Activated CD4-positive, alpha-beta T cell treated with anti-CD3 and anti-CD28 coated beads for 36 hours (primary cell): ENCODE measurements at regions not wholly inside any gene's neighbourhood (a gene's known extent, or its start where the extent isn't known, plus 50 kb on each side); places are given as distances from the start of the nearest gene placed in this dataset.

ENCODE experiments used
- ATAC-seq: fragments of 200-7000 bp; cut with Tn5 transposase; one replicate; pipeline ENCODE4 v1.10.0; 2021; ENCODE audit warnings: mild to moderate bottlenecking, moderate library complexity
- CTCF ChIA-PET: fragments of 350-600 bp; sonication (Branson Sonifier 250); formaldehyde crosslinking; loops from one replicate; lab custom pipeline; 2021; ENCODE audit warnings: antibody characterized with exemption; lab: Charles Lee
- POLR2A ChIA-PET: fragments of 350-600 bp; sonication (Branson Sonifier 250); formaldehyde crosslinking; loops from one replicate; lab custom pipeline; 2021; ENCODE audit warnings: antibody characterized with exemption, inconsistent platforms; lab: Charles Lee
- DNase-seq: peaks from one replicate; pipeline ENCODE4 v3.0.0-alpha.2; 2020
- H3K27ac Mint-ChIP-seq: one replicate; pipeline ENCODE4 v1.8.0; 2021; ENCODE audit warnings: mixed read lengths
- H3K27me3 Mint-ChIP-seq: one replicate; pipeline ENCODE4 v1.8.0; 2021; ENCODE audit warnings: mixed read lengths
- H3K36me3 Mint-ChIP-seq: one replicate; pipeline ENCODE4 v1.8.0; 2021; ENCODE audit warnings: low read depth, mixed read lengths
- H3K4me1 Mint-ChIP-seq: one replicate; pipeline ENCODE4 v1.8.0; 2021; ENCODE audit warnings: mixed read lengths
- H3K4me3 Mint-ChIP-seq: one replicate; pipeline ENCODE4 v1.8.0; 2021; ENCODE audit warnings: mild to moderate bottlenecking, moderate library complexity, mixed read lengths
- H3K9me3 Mint-ChIP-seq: one replicate; pipeline ENCODE4 v1.8.0; 2021; ENCODE audit warnings: low read depth, mixed read lengths
- intact Hi-C, 2 experiments: fragments of 100-400 bp; cut with DNase I in 1 of 2; cut with micrococcal nuclease in 1 of 2; formaldehyde crosslinking; loops; one replicate each; pipeline versions ENCODE4 v1.14.2 to v1.15.1; 2022 to 2024; cut with DNase I, micrococcal nuclease

DNA sequence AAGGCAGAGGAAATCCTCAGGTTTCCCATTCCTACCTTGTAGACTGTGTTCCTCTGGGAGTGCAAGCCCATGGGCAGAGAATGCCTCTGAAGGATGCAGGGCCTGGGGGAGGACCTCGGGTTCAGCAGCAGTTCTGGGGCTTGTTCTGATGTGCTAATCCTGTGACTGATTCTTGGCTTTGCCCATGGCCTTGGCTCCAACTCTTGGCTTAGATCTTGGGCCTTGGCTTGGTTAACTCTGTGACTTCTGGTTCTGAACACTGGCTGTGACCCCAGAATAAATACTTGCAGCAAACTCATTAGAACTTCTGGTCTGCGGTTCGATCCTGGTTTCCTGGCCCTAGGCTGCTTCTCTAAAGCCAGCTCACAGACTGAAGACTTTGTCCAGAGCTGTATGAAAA, 366.9 kb upstream of the ZEB2 start:
- Mint-ChIP-seq H3K9me3 (no peaks in the 10 kb centered on the region), H3K36me3 (no peaks in the 10 kb centered on the region), H3K27me3 (no peaks in the 10 kb centered on the region), H3K4me1 (no peaks in the 10 kb centered on the region), H3K27ac (no peak overlapping the region), H3K4me3 (no peak overlapping the region)
- DNase-seq (no peak), ATAC-seq (no peak)
- CTCF ChIA-PET, result no interaction called here
- intact Hi-C loops, result no loop called here
- POLR2A ChIA-PET, result no interaction called here

DNA sequence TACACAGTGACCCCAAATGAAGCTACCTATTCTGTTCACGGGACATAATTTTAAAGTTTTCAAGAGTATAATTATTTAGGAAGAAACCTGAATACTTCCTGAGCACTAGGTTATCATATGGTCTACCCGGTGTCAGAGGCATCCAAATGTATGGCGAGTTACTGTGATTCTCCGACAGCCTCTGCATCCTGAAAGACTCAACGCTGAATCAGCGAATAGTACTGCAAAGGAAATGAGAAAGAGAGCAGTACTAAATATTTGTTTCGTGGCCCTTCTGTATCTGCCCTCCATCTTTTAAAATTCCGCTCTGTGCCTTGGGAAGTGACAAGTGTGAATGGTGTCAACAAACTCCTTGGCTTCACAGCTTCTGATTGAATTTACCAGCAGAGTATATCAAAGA, 358.0 kb upstream of the ZEB2 start:
- H3K4me3 Mint-ChIP-seq, result no peak overlapping the region
- CTCF ChIA-PET, result no interaction called here
- H3K36me3 Mint-ChIP-seq, result no peaks in the 10 kb centered on the region
- no peak for ATAC-seq
- intact Hi-C loops, result no loop called here
- H3K27me3 Mint-ChIP-seq, result no peaks in the 10 kb centered on the region
- no peak overlapping the region for H3K27ac Mint-ChIP-seq
- no peaks in the 10 kb centered on the region for H3K9me3 Mint-ChIP-seq
- no peaks in the 10 kb centered on the region for H3K4me1 Mint-ChIP-seq
- no peak for DNase-seq
- POLR2A ChIA-PET, result no interaction called here

DNA sequence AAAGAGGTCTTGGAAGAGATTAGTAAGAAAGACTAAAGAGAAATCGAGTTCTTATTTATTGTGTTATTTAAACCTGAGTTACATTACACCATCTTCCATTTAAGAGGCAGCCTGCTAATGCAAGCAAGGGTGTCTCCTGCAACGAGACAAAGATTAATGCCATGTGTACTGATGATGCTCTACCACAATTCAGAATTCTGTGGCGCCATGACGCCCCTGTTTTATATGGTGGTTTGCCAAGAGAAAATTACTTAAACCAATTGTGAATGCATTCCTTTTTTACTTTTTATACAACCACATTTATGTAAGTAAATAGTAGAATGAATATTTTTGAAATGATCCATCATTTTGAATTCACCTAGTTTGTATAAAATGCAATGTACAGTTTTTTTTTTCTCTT, 356.1 kb upstream of the ZEB2 start:
- ATAC-seq, result no peak
- H3K27me3 Mint-ChIP-seq, result no peaks in the 10 kb centered on the region
- H3K9me3 Mint-ChIP-seq, result no peaks in the 10 kb centered on the region
- no peak for DNase-seq
- H3K36me3 Mint-ChIP-seq, result no peaks in the 10 kb centered on the region
- CTCF ChIA-PET, result no interaction called here
- POLR2A ChIA-PET, result no interaction called here
- no peaks in the 10 kb centered on the region for H3K4me1 Mint-ChIP-seq
- no peak overlapping the region for H3K27ac Mint-ChIP-seq
- intact Hi-C loops, result no loop called here
- H3K4me3 Mint-ChIP-seq, result no peak overlapping the region

DNA sequence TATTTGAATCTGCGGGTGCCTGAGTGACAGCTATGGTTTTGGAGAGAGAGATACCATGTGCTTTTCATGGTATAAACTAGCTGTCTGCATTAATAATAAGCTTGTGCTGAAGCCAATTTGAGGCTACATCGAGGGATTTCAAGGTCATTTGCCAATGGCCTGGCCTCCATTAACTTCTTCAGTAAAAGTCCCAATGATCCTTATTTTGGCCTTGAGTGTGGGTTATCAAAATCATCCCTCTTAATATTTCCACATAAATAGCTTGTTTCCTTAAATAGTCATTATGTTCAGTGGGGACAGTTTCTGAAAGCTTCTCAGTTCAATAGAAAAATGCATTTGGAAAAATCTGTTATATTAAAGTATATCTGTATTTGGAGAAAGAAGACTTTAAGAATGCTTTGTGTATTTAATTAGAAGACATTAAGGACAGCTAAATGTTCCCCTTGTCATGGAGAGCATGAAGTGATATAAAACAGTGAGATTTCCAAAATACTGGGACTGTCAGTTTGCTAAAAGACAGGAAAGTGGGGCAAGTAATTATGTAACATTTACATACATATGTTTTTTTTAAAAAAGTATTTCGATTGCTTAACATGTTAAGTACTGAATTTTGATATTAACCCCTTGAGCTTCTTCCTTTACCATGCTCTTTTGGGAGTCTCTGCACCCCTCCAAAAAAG, 355.5 kb upstream of the ZEB2 start:
- Mint-ChIP-seq H3K27me3 (no peaks in the 10 kb centered on the region), H3K4me3 (no peak overlapping the region), H3K36me3 (no peaks in the 10 kb centered on the region), H3K27ac (no peak overlapping the region), H3K9me3 (no peaks in the 10 kb centered on the region), H3K4me1 (no peaks in the 10 kb centered on the region)
- ChIA-PET POLR2A (no interaction called here), CTCF (interaction anchor here (0.5 kb wide), 1 partner anchor 751 kb away, joined by 5 read pairs; no protein-coding TSS in a partner anchor)
- no peak for DNase-seq
- intact Hi-C loops, result no loop called here
- no peak for ATAC-seq

DNA sequence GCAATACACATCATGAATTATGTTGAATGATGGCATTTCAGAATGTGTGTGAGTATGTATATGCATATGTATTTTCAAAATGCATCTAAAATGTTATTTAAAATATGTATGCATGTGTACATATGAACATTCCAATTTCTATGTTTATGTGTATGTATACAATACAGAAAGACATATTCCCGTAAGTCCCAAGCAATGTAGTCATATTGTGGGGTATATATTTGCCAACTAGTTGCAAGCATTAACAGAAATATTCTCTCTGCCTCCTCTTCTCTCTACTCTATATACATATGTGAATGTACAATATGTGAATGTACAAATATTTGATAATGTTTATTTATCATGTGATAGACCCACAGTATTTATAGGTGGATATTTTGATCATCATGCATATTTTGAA, 345.8 kb upstream of the ZEB2 start:
- no peak overlapping the region for H3K4me3 Mint-ChIP-seq
- intact Hi-C loops, result no loop called here
- ChIA-PET CTCF (no interaction called here), POLR2A (no interaction called here)
- H3K27me3 Mint-ChIP-seq, result no peaks in the 10 kb centered on the region
- ATAC-seq (no peak), DNase-seq (no peak)
- H3K9me3 Mint-ChIP-seq, result no peaks in the 10 kb centered on the region
- H3K4me1 Mint-ChIP-seq, result no peaks in the 10 kb centered on the region
- no peaks in the 10 kb centered on the region for H3K36me3 Mint-ChIP-seq
- no peak overlapping the region for H3K27ac Mint-ChIP-seq

DNA sequence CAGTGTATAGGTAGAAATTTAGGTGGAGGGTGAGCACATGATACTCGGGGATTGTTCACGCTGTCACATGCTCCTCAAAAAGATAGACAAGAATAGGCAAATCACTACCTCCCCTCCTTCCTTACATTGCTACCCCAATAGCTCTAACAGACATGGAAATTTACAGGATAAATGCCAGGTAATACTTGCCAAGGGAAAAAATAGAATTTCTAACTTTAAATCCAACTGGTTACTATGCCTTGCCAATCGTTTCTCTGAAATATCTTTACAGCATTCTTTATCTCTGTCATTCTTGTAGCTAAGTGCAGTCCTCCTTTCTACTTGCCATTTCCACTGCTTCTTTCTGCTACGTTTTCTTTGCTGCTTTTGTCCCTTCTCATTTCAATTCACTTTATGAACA, 339.8 kb upstream of the ZEB2 start:
- ATAC-seq, result no peak

DNA sequence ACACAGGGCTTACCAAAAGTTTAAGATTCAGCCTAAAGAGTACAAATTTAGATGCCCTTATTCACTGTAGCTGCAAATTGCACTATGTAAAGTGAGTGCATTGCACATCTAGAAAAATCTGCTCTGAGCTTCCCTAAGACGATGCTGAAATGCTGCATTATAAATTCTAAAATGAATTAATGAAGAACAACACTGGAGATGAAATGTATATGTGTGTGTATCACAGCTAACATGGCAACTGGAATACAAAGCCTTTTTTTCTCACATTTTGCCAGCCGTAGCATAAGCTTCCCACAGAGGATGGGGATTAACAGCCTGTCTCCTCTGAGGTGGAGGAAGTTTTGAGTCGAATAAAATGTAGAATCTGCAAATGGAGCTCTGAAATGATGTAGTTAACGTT, 338.3 kb upstream of the ZEB2 start:
- H3K36me3 Mint-ChIP-seq, result no peaks in the 10 kb centered on the region
- H3K27ac Mint-ChIP-seq, result no peak overlapping the region
- no peaks in the 10 kb centered on the region for H3K4me1 Mint-ChIP-seq
- ATAC-seq (no peak), DNase-seq (no peak)
- H3K27me3 Mint-ChIP-seq, result no peaks in the 10 kb centered on the region
- CTCF ChIA-PET, result no interaction called here
- intact Hi-C loops, result no loop called here
- POLR2A ChIA-PET, result no interaction called here
- H3K4me3 Mint-ChIP-seq, result no peak overlapping the region
- peaks cover 1% of the 10 kb centered on the region for H3K9me3 Mint-ChIP-seq

More for the DNA sequence above, 339.8 kb upstream of the ZEB2 start:
- ChIA-PET POLR2A (no interaction called here), CTCF (no interaction called here)
- DNase-seq, result no peak
- Mint-ChIP-seq H3K27me3 (no peaks in the 10 kb centered on the region), H3K27ac (no peak overlapping the region), H3K4me3 (no peak overlapping the region), H3K36me3 (no peaks in the 10 kb centered on the region), H3K9me3 (no peaks in the 10 kb centered on the region), H3K4me1 (no peaks in the 10 kb centered on the region)
- intact Hi-C loops, result no loop called here

DNA sequence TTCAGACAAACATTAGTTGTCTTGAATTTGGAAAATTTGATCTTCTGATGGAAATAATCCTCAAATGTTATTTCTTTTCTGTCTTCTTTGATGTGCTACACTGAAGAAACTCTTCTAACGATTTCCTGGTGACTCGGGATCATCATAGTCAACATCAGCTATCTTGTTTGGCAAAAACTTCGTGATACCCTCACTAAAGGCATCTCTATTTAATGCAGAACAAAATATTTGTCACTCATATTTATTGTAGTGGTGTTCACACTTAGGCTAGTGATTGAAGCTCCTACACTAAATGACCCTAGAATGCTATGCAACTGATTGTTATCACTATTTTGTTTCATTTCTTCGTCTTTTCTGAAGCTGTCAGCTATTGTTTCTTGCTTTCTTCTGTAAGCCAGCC, 334.7 kb upstream of the ZEB2 start:
- peaks cover 1% of the 10 kb centered on the region for H3K9me3 Mint-ChIP-seq
- no peak overlapping the region for H3K4me3 Mint-ChIP-seq
- intact Hi-C loops, result no loop called here
- ATAC-seq (no peak), DNase-seq (no peak)
- no peaks in the 10 kb centered on the region for H3K4me1 Mint-ChIP-seq
- ChIA-PET CTCF (interaction anchor here (0.6 kb wide), 1 partner anchor 404 kb away, joined by 3 read pairs; no protein-coding TSS in a partner anchor), POLR2A (no interaction called here)
- H3K36me3 Mint-ChIP-seq, result no peaks in the 10 kb centered on the region
- H3K27ac Mint-ChIP-seq, result no peak overlapping the region
- no peaks in the 10 kb centered on the region for H3K27me3 Mint-ChIP-seq

DNA sequence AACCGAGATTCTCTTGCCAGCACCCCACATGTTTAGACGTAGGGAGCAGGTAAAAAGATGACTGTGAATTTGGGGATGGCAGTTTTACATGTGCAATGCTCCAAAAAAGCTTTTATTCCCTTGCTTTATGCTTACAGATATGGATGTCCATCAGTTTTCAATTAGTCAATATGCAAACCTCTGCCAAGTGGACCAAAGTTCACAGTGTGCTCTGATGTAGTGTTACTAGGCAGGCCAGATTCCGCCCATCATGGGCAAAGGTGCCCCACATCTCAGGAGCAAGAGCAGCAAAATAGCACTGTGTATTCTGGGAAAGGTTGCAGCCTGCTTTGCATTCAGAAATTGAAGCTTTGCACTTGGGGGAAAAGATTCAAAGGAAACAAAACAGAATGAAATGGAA, 329.7 kb upstream of the ZEB2 start:
- no peaks in the 10 kb centered on the region for H3K36me3 Mint-ChIP-seq
- peaks cover 1% of the 10 kb centered on the region for H3K9me3 Mint-ChIP-seq
- no peaks in the 10 kb centered on the region for H3K27me3 Mint-ChIP-seq
- POLR2A ChIA-PET, result no interaction called here
- DNase-seq (no peak), ATAC-seq (no peak)
- no peak overlapping the region for H3K27ac Mint-ChIP-seq
- CTCF ChIA-PET, result no interaction called here
- intact Hi-C loops, result no loop called here
- no peak overlapping the region for H3K4me3 Mint-ChIP-seq
- no peaks in the 10 kb centered on the region for H3K4me1 Mint-ChIP-seq

DNA sequence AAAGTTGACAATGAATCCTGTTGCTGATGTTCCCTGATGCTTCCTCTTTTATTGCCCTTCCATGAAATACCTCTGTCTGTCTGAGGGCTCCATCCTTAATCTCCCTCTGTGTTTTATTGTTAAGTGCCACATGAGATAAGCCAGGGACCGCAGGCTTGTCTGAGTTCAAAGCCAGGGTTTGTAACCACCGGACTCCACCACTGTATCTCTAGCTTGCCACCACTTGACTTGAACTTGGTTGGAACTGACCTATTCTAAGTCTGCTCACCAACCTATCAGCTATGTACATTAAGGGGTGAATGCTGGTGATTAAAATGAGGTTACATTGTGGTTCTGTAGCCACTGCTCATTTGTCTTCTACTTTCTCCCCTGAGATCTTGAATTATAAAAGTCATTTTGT, 328.5 kb upstream of the ZEB2 start:
- ChIA-PET POLR2A (no interaction called here), CTCF (no interaction called here)
- Mint-ChIP-seq H3K27me3 (no peaks in the 10 kb centered on the region), H3K4me1 (no peaks in the 10 kb centered on the region), H3K4me3 (no peak overlapping the region), H3K9me3 (no peaks in the 10 kb centered on the region), H3K36me3 (no peaks in the 10 kb centered on the region), H3K27ac (no peak overlapping the region)
- intact Hi-C loops, result no loop called here
- ATAC-seq (no peak), DNase-seq (no peak)

DNA sequence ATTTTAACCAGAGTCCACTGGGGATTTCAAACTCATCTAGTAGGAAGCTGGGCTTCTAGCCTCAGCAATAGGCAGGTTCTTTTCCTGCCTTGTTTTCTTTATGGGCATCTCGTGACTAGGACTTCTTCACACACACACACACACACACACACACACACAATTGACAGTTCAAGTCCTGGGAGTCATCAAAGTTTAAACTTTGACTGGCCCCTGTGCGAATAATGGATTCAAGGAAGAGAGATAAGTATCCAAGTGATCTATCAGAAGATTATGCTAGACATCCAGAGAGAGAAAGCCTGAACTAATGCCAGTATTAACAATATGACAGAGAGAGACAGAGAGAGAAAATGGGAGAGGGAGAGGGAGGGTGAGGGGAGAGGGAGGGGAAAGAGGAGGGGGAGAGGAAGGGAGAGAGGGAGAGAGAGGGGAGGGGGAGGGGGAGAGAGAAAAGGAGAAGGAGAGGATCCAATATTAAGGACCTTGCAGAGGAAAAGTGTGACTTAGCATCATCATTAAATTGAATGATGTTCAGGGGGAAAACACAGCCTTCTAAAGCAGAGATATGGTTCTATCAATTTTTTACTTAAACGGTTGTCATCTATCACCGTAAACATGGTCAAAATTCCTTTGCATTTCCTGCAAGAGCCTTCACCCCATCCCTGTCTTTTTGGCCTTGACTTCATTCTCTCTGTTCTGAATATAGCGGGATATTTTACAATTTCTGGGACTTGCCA, 327.6 kb upstream of the ZEB2 start:
- Mint-ChIP-seq H3K9me3 (no peaks in the 10 kb centered on the region), H3K36me3 (no peaks in the 10 kb centered on the region), H3K27me3 (no peaks in the 10 kb centered on the region), H3K4me3 (no peak overlapping the region), H3K27ac (no peak overlapping the region), H3K4me1 (no peaks in the 10 kb centered on the region)
- intact Hi-C loops, result no loop called here
- ChIA-PET CTCF (no interaction called here), POLR2A (no interaction called here)
- no peak for ATAC-seq
- DNase-seq, result no peak

DNA sequence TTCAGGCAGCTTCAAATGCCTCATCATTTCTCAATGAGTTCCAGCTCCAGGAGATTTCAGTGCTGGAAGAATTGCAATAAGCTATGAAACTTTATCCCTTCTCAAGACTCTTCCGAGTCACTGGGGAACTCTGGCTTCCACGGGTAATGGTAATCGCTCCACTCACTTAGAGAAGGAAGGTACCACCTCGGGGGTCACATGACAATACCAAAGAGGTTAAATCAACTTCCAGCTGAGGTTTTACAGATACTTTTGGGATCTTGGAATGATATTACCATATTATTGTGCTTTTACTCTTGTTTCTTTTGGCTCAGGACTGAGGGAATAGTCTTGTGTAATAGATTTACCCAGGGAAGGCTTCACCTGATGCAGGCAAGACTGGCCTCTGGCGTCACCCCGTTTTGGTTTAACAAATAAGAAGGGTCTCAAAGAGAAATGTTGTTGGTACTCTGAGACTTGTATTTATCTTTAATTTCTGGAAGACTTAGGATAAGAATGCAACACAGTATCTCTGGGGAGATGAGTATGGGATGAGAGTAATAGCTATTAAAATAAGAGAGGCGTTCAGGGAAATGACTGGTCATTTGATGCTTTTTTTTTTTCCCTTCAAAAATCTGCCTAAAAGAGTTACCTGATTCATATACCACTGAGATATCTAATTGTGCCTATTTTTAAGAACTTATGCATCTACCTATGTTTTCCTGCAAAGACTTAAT, 316.9 kb upstream of the ZEB2 start:
- no peak for DNase-seq
- ChIA-PET CTCF (interaction anchor here (0.6 kb wide), 1 partner anchor 228 kb away, joined by 4 read pairs; no protein-coding TSS in a partner anchor), POLR2A (no interaction called here)
- H3K27ac Mint-ChIP-seq, result no peak overlapping the region
- no peak overlapping the region for H3K4me3 Mint-ChIP-seq
- intact Hi-C loops, result no loop called here
- no peaks in the 10 kb centered on the region for H3K9me3 Mint-ChIP-seq
- H3K4me1 Mint-ChIP-seq, result no peaks in the 10 kb centered on the region
- ATAC-seq, result no peak
- no peaks in the 10 kb centered on the region for H3K36me3 Mint-ChIP-seq
- H3K27me3 Mint-ChIP-seq, result peaks cover 1% of the 10 kb centered on the region
